Prostate gland (tissue), 2 donors: ENCODE measurements at regions not wholly inside any gene's neighbourhood (a gene's known extent, or its start where the extent isn't known, plus 50 kb on each side); places are given as distances from the start of the nearest gene placed in this dataset.

Experiments used
- POLR2A ChIP-seq: fragments of 450-650 bp; IDR thresholded peaks from one replicate; pipeline ENCODE4 v1.6.1; 2016; ENCODE audit warnings: antibody characterized with exemption, mild to moderate bottlenecking
- POLR2AphosphoS5 ChIP-seq: sonication (generic); formaldehyde crosslinking; IDR thresholded peaks from one replicate; pipeline ENCODE4 v1.6.1; 2017; ENCODE audit warnings: antibody characterized with exemption
- TF ChIP-seq, protein P1 (sequence below), 4 experiments: fragments of 200-600 bp in 2 of 4; fragments of 450-650 bp in 2 of 4; sonication (generic) in 2 of 4; IDR thresholded peaks; 1 replicate in 3 of 4; 2 replicates in 1 of 4; pipeline ENCODE4 v1.5.1; 2016 to 2019; ENCODE audit warnings: antibody characterized with exemption in 4 of 4, mild to moderate bottlenecking in 2 of 4, moderate library complexity in 2 of 4

DNA sequence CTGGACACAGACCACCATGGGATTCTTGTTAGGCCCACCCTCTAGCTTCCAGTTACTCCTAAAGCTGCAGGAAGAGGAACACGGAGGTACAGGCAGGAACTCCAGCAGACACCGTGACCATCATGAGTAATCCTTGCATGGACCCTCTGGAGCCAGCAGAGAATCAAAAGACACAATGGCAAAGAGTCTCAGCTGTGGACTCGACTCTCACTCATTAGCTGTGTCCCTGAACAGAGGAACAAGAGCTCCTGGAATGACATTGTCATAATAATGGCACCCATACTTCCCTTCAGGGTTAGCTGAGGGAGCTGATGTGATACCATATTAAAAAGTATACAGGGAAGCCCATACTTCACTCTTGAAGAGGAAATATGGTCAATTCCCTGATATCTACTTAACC lies 176.3 kb upstream of the ASIC2 start:
- no peak for TF ChIP-seq POLR2A
- no peak for TF ChIP-seq POLR2AphosphoS5
- TF ChIP-seq, protein P1, sequence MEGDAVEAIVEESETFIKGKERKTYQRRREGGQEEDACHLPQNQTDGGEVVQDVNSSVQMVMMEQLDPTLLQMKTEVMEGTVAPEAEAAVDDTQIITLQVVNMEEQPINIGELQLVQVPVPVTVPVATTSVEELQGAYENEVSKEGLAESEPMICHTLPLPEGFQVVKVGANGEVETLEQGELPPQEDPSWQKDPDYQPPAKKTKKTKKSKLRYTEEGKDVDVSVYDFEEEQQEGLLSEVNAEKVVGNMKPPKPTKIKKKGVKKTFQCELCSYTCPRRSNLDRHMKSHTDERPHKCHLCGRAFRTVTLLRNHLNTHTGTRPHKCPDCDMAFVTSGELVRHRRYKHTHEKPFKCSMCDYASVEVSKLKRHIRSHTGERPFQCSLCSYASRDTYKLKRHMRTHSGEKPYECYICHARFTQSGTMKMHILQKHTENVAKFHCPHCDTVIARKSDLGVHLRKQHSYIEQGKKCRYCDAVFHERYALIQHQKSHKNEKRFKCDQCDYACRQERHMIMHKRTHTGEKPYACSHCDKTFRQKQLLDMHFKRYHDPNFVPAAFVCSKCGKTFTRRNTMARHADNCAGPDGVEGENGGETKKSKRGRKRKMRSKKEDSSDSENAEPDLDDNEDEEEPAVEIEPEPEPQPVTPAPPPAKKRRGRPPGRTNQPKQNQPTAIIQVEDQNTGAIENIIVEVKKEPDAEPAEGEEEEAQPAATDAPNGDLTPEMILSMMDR (IDR thresholded peaks at IDR 0.05) = no peak
